ENCODE measurements at regions not wholly inside any gene's neighbourhood (a gene's known extent, or its start where the extent isn't known, plus 50 kb on each side); places are given as distances from the start of the nearest gene placed in this dataset.

GRCh38 chr10:3568983-3569382 lies 216.0 kb downstream of the KLF6 start:
- Histone ChIP-seq H3K9me3 (peaks cover 0 to 16% (median 5%) of the 10 kb centered on the region in 11 donors), H3K4me3 (no peak overlapping the region), H3K36me3 (no peaks in the 10 kb centered on the region), H3K27me3 (no peaks in the 10 kb centered on the region), H3K4me1 (peaks cover 6 to 36% (median 24%) of the 10 kb centered on the region in 9 donors), H3K27ac (no peak overlapping the region)
- TF ChIP-seq CTCF (IDR thresholded peaks at IDR 0.05) = no peak
- DNase-seq (no peak), ATAC-seq (no peak)
- intact Hi-C loops (cut with DNase I) = no loop called here
- 64 to 77% methylated on average over 3 of the region's 3 CpGs for WGBS, 2 donors

- intact Hi-C loops (cut with DNase I) = no loop called here
- DNase-seq = no peak
- Histone ChIP-seq H3K9me3 (peaks cover 0 to 16% (median 5%) of the 10 kb centered on the region in 11 donors), H3K36me3 (no peaks in the 10 kb centered on the region), H3K27me3 (no peaks in the 10 kb centered on the region), H3K4me1 (peaks cover 6 to 30% (median 19%) of the 10 kb centered on the region in 9 donors), H3K27ac (no peak overlapping the region), H3K4me3 (no peak overlapping the region)
- ATAC-seq = no peak
- TF ChIP-seq CTCF (IDR thresholded peaks at IDR 0.05) = no peak
- WGBS, 2 donors = 71 to 73% methylated on average over 7 of the region's 7 CpGs
Observed at GRCh38 chr10:3568392-3568791, 216.6 kb downstream of the KLF6 start.

GRCh38 chr10:3567291-3567963 lies 217.6 kb downstream of the KLF6 start:
- Histone ChIP-seq H3K9me3 (peaks cover 0 to 16% (median 5%) of the 10 kb centered on the region in 11 donors), H3K4me3 (no peak overlapping the region), H3K36me3 (no peaks in the 10 kb centered on the region), H3K27me3 (no peaks in the 10 kb centered on the region), H3K4me1 (peaks cover 6 to 23% (median 19%) of the 10 kb centered on the region in 9 donors), H3K27ac (no peak overlapping the region)
- 89 to 90% methylated on average over 9 of the region's 9 CpGs for WGBS, 2 donors
- DNase-seq = no peak
- ATAC-seq = no peak
- intact Hi-C loops (cut with DNase I) = no loop called here
- TF ChIP-seq CTCF (IDR thresholded peaks at IDR 0.05) = no peak

- H3K36me3 ChIP-seq = no peaks in the 10 kb centered on the region
- intact Hi-C loops (cut with DNase I) = no loop called here
- H3K27ac ChIP-seq = no peak overlapping the region
- H3K27me3 ChIP-seq = no peaks in the 10 kb centered on the region
- WGBS, 2 donors = 92 to 97% methylated on average over 1 of the region's 1 CpG
- peaks cover 0 to 16% (median 5%) of the 10 kb centered on the region in 11 donors for H3K9me3 ChIP-seq
- H3K4me1 ChIP-seq = peaks cover 6 to 17% (median 14%) of the 10 kb centered on the region in 9 donors
- no peak for ATAC-seq
- TF ChIP-seq CTCF (IDR thresholded peaks at IDR 0.05) = no peak
- no peak for DNase-seq
- H3K4me3 ChIP-seq = no peak overlapping the region
Observed at GRCh38 chr10:3566627-3567026, 218.4 kb downstream of the KLF6 start.
